GM18867 (cell line): ENCODE measurements at regions not wholly inside any gene's neighbourhood (a gene's known extent, or its start where the extent isn't known, plus 50 kb on each side); places are given as distances from the start of the nearest gene placed in this dataset.
"Not testable (repeated sequence)": the region's sequence is repeated elsewhere in the genome, so short reads cannot be mapped to it uniquely, and the experiment has no call there.

Experiments used
- ATAC-seq: cut with Tn5 transposase; IDR thresholded peaks from one replicate; pipeline ENCODE4 v1.9.1; 2021; ENCODE audit warnings: mild to moderate bottlenecking, moderate library complexity; ENCODE audit not compliant: unreplicated experiment

DNA sequence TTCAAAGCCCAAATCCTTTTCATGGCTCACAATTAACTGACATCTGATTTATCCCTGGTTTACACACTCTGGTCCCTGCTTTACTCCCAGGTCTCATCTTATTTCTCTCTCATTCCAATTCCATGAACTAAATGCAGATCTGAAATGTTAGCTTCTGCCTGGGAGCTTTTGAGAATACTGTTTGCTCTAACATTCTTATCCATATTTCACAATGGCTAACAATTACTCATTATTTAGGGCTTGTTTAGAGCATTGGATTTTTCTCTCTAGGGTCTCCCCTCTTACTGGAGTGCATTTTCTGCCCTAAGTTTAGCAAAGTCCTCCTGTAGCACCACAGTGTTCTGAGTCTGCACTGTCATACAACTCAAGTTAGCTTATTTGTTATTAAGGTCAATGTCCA lies 121.5 kb upstream of the HCRTR2 start:
- no peak for ATAC-seq

DNA sequence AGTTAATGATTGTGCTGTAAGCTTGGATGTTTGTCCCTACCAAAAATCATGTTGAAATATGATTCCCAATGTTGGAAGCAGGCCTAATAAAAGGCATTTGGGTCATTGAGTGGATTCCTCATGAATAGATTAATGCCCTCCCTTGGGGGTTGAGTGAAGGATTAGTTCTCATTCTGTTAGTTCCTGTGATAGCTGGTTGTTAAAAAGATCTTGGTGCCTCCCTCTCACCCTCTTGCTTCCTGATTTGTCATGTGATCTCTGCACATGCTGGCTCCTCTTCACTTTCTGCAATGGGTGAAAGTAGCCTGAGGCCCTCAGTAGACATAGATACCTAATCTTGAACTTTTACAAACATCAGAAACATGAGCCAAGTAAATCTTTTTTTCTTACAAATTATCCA lies 115.6 kb upstream of the HCRTR2 start:
- no peak for ATAC-seq

DNA sequence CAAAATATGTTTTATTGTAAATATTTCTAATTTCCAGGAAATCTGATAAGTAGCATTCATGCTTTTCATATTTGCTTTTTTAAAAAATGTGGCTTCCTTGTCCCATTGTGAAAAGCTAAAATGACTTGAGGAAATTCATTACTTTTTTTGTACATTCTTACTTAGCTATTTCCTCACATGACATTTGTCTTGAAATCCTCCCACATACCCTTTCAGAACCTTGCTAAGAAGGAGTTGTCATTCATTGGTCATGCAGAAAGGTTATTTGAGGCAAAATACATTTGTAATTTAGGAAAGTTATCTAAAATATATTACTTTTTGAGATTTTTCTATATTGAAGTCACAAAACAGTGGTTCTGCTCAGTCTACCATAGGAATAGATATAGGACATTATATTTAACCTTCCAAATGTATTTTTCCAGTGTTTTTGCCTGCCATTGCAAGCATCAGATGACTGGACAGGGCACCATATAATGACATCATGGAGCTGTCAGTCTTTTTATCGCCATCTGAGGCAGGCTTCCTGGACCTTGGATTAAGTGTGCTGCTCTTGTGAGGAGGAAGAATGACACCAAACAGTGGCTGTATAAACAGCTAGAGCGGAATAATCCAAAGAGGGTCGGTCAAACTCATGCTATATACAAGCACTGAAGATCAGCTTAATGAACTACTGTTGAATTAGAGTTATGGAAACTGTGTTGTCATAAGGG lies 109.4 kb upstream of the HCRTR2 start:
- ATAC-seq = no peak

DNA sequence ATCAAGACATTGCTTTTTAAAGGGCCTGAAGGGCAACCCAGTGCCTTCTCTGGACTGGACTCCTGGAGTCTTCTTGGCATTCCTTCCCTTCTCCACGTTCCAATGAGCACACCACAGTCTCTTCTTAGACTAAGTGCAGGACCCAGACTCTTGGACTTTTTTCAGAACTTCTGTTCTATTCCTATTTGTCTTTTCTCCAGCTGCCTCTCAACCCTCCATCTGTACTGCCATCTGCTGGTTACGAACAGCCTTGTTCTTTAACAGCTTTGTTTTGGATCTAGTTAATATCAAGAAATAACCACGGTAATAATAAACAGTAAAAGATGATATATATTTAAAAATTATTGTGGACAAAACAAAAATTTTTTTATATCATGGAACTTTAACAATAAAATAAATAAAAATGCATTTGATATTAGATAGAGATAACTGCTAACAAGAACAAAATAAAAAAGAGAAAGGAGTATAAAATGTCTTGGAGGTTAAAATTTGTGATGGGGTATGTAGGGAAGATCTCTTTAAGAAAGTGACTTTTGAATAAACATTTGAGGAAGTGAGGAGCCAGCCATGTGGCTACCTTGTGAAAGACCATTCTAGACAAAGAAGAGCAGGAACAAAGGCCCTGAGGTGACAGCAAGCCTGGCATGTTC lies 105.1 kb upstream of the HCRTR2 start:
- ATAC-seq = no peak

DNA sequence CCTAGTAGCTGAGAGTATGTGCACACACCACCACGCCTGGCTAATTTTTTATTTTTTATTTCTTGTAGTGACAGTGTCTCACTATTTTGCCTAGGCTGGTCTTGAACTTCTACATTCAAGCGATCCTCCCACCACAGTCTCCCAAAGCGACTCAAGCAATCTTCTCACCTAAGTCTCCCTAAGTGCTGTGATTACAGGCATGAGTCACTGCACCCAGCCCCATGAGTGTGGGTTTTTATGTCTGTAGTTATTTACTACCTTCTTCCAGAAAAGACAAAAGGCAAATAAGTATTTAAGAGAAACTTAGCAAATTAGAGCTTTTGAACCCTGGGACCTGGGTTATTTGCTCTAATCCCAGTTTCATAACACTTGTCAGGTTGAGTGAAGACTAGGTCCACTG lies 92.3 kb upstream of the HCRTR2 start:
- ATAC-seq = no peak

DNA sequence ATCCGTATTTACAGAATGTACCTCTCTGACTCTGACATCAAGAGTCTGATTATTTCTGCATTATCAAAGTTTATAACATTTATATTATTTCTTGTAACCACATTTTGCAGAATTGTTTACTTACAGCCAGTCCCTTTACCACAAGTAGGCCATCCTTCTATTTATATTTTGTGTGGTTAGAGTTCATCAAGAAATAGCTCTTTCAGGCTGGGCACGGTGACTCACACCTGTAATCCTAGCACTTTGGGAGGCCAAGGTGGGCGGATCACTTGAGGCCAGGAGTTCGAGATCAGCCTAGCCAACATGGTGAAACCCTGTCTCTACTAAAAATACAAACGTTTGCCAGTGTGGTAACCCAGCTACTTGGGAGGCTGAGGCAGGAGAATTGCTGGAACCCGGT lies 86.3 kb upstream of the HCRTR2 start:
- not testable (repeated sequence) for ATAC-seq

DNA sequence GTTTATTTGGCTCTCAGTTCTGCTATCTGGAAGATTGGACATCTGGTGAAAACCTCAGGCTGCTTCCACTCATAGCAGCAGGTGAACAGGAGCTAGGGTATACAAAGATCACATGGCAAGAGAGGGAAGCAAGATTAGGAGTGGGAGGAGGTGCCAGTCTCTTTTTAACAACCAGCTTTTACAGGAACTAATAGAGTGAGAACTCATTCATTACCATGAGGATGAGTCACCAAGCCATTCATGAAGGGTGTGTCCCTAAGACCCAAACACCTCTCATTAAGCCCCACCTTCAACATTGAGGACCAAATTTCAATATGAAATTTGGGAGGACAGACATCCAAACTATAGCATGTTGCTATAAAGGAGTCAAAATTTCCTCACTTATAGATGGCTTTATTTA lies 85.4 kb upstream of the HCRTR2 start:
- no peak for ATAC-seq

DNA sequence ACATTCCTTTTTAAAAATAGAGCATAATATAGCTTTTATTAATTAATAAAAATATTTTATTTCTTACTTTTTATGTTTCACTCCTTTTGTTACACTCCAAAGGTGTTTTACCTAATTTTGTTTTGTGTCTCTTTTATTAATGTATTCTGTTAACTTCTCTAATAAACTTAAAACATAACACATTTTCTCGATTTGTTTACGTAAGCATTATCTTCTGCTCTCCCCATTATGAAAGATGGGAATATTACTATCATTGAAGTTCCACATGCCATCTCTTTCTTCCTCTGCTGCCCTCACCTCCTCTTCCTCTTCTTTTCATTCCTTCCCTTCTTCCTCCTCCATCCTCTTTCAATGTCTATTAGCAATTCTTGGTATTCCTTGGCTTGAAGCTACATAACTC lies 85.0 kb upstream of the HCRTR2 start:
- ATAC-seq = no peak

DNA sequence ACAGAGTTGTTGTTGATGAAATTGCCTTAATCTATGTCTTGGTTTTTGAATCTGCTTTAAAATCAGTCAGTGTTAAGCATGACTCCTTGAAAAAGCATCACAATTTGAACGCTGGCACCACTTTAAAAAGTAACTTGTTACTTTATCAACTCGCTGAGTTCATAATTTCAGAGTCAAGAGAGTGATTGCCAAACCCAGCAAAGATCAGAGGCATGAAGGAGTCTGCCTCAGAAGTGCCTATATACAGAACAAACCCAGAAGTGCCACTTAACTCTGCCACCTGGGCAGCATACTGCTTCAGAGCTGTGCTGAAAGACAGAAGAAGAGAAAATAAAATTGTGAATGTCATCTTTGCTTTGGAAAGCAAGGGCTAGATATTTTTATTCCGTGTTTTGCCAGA lies 73.6 kb upstream of the HCRTR2 start:
- no peak for ATAC-seq

DNA sequence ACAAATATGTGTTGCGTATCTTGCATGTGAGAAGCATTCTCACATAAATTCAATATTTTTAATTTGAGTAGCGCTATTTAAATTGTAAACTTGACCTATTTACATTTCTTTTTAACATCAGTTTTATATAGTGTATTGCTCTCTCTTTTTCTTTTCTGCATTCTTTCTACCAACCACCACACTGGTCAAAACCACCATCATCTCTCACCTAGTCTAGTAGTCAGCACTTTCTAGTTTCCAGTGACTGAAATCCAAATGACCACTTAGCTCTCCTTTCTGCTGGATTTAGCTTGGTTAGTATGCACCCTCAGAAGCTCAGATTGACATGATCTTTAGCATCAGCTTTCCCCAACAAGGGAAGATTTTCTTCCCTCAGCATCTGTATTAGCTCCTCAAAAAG lies 73.2 kb upstream of the HCRTR2 start:
- ATAC-seq = no peak

DNA sequence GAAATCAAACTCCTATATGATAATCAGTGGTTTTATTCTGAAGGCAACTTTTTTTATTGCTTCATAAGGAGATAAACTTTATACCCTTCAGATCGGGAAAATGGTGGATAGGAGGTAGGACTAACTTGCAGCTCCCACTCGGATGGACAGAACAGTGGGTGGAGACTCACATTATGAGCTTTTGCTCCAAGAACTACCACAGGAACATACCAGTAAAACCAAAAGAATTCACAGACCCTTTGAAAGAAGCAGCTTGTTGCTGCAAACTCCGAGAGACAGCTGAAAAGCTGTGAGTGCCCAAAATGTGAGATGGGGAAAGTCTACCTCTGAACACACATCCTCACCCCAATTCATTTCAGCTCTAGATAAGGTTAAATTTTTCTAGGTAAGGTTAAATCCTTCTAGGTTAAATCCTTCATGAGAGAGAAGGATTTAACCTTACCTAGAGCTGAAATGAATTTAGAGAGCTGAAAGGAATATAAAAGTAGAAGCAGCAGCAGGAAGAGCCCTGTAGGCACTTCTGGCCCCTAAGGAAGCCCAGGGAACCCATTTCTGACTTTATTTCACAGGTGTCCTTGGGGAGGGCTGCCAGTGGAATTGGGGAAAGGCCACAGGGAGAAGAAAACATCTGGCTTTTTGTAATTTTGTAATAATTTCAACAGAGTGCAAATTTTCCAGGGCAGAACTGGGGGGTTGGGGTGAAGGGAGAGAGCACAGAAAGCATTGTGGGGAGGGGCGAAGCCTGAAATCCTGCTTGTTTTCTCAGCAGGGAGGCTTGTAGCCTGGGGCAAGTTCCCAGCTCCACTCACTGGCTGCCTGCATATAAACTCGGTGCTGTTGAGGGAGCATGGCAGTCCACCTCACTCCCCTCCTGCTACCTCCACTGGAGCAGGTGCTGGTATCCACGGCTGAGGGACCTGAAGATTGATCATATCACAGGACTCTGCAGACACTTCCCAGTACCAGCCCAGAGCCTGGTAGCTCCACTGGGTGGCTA lies 65.9 kb upstream of the HCRTR2 start:
- ATAC-seq = no peak

DNA sequence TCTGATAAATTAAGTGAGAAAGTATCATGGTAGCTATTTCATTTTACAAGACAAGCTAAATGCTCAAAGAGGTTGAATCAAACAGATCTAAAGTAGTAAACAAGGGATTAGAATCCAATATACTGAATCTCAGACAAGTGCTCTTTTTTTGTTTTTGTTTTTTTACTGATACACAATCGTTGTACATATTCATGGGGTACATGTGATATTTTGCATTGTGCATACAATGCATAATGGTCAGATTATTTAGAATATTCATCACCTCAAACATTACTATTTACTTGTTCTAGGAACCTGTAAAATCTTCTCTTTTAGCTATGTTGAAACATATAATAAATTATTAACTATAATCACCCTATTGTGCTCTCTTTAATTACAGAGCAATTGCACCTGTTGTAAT lies 57.0 kb upstream of the HCRTR2 start:
- ATAC-seq = no peak

DNA sequence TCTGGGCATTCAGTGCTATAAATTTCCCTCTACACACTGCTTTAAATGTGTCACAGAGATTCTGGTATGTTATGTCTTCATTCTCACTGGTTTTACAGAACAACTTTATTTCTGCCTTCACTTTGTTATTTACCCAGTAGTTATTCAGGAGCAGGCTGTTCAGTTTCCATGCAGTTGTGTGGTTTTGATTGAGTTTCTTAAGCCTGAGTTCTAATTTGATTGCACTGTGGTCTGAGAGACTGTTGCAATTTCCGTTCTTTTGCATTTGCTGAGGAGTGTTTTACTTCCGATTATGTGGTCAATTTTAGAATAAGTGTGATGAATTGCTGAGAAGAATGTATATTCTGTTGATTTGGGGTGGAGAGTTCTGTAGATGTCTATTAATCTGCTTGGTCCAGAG lies 50.1 kb upstream of the HCRTR2 start:
- ATAC-seq = not testable (repeated sequence)
